ENCODE measurements at regions not wholly inside any gene's neighbourhood (a gene's known extent, or its start where the extent isn't known, plus 50 kb on each side); places are given as distances from the start of the nearest gene placed in this dataset.
"Not testable (repeated sequence)": the region's sequence is repeated elsewhere in the genome, so short reads cannot be mapped to it uniquely, and the experiment has no call there.

DNA sequence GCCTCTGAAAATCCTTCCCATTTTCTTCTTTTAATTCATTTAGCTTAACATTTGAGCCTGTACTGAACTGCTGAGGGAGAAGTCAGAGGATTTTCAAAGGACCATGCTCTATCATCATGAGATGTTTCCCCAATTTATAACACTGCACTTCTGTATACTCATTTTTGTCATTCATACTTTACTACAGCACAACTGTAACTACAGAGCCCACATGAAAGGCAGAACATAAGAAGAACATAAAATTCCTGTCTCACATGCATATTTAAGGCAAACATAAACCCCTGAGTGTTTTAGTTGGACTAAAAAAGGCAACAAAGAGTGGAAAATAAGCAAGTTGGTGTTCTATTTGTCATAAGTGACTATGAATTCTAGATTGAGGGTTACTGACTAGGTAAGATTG is 237.7 kb upstream of the ARPP21 start:
- DNase-seq (ENCODE audit: low spot score), result no peak

DNA sequence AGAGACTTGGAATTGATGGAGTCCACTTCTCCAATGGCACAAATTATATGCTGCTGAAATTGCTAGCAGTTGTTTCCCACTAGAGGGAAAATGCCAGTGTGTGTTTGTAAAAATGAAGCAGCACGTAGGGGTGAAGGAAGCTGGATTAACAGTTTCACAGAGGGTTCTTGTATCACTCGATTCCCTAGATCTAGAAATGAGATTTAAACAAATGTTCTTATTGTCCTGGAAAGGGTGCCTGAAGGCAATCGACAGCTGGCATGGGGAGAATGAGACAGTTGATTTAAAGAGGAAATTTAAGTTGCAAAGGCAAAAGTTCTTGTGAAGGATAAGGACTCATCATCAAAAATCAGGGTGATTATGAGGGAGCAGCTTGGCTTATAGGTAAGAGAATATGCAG is 234.8 kb upstream of the ARPP21 start:
- DNase-seq (ENCODE audit: low spot score), result no peak

DNA sequence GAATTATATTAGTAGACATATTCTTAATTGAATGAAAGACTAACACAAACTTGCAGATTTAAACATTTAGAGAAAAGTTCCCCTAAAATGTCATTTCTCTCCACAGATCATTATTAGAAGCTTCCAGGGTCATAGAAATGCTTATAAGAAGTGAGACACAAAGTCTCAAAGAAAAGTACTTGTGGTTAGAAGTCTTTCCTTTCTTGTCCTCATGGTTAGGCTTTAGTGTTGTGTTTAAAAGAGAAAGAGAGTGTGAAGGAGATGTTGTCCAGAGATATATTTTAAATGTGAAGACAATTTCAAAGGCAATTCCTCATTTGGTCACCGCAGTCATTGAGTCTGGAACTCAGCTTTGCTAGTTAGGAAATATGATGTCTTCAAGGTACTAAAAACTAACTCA is 230.4 kb upstream of the ARPP21 start:
- DNase-seq (ENCODE audit: low spot score), result no peak

DNA sequence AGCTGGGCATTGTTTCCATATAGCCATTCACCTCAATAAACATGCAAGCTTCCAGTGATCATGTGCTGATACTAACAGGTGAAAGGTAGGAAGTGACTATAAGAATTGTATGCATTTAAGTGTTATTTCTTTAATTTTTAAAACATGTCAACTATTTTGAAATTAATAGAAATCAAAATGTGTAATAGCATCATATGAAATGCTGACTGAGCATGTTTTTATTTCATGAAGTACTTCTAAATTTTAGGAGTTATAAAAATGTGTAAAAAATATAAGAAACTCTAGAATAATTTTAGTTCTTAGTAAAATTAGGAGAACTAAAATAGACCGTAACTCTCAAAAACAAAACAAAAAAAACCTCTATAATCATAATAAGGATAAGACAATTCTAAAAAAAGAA is 229.3 kb upstream of the ARPP21 start:
- no peak for DNase-seq (ENCODE audit: low spot score)

DNA sequence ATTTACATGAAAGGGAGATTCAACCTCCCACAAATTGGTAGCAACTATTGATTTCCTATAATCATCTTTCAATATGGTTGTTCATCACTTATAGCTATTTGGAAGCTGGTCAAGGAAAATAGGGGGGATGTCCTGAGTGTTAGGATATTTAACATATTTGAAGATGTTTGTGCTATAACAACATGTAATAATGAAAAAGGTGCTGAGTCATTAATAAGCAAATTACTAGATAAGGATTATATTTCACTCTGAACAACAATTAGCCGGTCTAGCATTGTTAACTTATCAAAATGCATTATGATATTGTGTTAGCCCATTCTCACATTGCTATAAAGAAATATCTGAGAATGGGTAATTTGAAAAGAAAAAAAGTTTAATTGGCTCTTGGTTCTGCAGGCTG is 225.8 kb upstream of the ARPP21 start:
- DNase-seq (ENCODE audit: low spot score), result no peak

DNA sequence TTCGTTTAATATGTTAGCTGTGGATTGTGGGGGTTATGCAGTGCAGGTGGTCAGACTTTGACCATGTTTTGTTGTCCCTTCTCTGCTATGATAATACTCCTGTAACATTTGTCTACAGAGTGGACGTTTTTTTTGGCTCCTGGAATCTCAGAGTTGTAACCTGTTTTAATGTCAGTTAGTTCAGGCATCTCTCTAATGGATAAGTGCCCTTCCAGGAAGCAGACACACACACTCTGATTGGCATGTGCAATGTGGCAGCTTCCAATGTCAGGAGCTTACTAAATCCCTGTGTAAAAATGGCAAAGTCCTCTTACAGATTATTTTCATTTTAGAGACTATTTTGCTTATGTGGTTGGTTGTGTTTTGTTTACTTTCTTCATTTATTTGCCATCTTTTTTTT is 222.2 kb upstream of the ARPP21 start:
- DNase-seq (ENCODE audit: low spot score), result no peak

DNA sequence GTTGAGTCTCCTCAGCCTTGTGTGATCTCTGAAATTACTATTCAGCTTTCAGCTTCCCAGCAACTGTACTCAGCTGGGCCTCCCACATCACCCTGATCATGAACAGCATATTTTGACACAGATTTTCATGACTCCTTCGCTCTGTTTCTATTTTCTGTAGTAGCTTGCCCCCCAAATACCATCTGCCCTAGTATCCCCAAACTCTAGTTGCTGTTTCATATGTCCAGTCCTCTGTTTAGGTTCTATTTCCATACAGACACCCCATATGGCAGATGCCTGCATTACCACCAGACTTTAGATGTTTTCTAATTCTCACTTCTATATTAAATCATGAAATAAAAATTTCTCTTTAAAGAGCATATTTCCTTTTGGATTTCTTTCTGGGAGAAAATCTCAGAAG is 217.2 kb upstream of the ARPP21 start:
- no peak for DNase-seq (ENCODE audit: low spot score)

DNA sequence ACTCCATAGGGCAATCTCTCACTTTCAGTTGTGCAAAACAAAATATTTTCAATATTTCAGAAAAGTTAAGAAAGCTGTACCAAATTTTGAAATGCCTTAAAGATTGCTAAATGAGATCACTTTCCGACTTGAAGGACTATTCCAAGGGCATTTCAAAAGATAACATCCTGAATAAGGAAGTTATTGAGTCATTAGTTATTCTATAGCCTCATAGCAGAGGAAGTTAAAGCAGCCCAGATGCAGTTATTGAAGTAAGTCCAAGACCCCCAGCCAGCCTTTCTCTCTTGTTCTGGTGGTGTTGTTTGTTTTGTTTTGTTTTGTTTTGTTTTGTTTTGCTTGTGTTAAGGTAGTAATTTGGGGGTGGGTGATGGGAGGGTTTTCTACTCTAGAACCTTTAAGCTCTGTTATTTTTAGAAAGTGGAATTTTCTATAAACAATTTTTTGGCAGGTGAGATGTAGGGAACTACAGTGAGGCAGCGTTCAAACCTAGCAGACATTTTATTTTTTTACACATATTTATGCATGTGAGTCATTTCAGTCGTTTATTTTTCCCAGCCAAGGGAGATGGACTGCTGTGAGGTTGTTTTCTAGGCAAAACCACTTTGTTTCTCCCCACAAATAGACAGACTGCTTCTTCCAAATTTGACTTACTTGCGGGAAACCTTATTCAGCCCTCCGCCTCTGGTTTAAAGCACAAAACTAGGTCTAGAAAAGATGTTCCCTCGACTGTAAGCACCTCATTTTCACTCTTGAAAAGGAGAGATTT is 216.3 kb upstream of the ARPP21 start:
- no peak for DNase-seq (ENCODE audit: low spot score)

DNA sequence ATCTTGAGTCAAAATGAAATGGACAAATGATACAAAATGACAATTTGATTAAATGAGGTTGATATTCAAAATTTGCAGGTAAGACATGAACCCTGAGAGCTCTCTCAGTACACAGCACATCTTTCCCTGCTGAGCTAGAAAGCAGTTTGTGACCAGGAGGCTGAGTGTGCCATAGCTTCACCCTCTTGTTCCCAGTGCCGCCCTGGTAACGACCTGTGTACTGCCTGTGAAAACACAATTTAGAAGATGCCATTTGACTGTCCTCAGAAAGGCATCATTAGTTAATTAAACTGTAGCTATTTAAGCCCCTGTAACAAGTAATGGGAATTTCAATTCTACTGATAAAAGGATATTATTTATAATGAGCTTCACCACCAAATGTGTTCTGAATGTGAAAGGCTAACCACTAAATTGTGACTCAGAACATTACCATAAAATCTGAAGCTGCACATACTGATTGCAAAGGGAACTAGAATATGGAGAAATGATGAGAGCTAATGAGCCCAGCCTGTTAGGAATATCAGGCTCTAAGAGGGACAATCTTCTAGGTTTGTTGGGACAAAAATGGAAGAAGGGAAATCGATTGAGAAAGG is 212.9 kb upstream of the ARPP21 start:
- no peak for DNase-seq (ENCODE audit: low spot score)

DNA sequence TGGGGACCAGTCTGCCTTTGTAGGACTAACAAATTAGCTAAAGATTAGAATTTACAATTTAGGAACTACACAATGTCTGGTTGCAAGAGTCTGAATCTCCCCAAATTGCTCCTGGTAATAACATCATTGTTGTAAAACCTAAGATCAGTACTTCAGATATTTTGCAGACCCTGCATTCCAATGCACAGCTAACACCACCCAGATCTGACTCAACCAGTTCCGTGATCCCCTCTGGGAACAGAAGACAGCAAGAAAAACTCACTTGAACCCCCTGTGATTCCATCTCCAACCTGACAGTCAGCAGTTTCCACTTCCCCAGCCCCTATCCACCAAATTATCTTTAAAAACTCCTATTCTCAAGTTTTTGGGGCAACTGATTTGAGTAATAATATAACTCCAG is 201.9 kb upstream of the ARPP21 start:
- DNase-seq (ENCODE audit: low spot score), result no peak

DNA sequence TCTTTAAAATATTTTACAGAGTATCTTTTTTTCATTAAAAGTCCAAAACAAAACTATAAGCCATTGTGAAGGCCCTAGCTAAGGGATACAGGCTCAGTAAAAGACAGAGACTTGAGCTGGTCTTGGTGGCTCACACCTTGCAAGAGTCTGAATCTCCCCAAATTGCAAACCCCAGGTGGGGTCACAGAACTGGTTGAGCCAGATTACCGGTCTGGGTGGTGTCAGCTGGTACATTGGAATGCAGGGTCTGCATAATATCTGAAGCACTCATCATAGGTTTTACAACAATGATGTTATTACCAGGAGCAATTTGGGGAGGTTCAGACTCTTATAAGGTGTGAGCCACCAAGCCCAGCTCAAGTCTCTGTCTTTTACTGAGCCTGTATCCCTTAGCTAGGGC is 201.2 kb upstream of the ARPP21 start:
- no peak for DNase-seq (ENCODE audit: low spot score)

DNA sequence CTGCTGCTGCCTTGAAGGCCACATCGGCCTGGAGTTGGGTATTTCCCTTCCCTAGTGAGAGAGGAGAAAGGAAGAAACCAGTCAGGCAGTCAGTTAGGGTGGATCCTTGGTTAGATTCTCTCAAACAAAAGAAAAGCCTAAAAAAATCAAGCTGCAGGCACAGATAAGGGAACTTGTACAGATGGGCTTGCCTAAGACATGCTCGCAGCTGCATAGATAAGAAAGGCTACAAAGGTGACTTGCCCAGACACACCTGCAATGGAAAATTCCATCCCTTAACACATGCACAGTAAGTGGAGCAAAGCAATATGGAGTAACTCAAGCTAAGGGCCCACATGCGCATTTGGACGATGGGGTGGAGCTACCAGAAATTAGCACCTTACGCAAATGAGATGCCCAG is 199.7 kb upstream of the ARPP21 start:
- DNase-seq (ENCODE audit: low spot score), result no peak

DNA sequence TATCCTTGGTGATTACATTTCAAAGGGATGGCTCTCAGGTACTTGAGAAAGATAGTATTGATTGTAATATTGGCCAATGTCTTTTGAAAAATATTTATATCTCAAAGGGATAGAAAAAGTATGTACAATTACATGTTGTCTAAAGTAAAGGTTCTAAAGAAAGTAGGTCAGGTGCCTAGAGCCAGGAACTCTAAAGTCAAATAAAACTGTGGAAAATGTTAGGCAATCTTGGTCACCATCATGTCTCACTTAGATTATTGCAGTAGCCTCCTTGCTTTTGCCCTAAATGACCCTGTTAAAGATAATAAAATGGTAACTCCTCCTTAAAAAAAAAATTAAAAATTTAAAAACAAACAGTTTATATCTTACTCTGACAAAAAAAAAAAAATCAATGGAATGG is 198.5 kb upstream of the ARPP21 start:
- DNase-seq (ENCODE audit: low spot score), result no peak

DNA sequence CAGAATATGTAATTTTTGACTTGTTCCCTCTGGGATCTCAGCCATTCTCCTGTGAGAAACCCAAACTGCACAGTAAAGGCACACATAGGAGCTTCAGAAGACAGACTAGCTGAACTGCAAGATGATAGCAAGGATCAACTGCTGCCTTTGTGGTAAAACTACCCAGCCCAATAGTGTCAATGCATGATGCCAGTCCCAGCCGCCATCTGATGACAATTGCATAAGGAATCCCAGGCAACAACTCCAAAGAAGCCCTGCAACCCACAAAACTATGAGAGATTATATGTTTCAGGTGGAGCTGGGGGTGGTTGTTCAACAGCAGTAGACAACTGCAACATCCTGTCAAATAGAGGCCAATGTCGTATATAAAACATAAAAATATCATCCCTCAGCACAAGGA is 192.4 kb upstream of the ARPP21 start:
- DNase-seq (ENCODE audit: low spot score), result no peak

DNA sequence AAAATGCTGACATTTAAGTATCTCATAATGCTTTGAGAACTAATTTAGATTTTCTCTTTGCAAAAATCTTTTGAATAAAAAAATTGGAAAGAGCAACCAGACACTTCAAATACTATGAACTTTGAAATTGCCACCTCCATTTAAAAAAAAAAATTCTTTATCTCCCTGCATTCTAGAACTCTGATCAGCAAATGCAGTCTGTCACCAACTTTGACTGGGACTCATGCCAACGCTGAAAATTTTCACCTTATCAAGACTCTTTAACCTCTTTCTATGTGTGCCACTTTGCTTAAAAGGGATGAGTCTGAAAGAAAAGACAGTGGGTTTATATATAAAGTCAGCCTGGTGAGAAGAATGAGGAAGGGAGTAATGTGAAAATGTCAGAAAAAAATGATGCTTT is 191.2 kb upstream of the ARPP21 start:
- DNase-seq (ENCODE audit: low spot score), result no peak

DNA sequence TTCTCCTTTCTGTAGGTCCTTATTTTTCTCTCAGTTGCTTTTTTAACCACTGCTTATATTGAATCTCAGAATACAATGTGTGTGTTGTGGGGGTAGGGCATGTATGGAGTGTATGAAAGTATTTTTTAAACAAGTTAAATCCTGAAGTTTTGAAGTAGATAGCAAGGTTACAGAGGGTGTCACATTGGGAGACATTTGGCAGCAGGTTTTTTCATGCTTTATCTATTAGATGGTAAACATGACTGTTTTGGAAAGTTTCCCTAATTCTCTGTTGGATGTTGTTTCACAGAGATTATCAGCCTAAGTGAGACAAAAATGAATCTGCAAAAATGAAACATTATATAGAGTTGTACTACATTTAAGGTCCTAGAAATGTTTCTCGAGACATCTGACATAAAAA is 190.6 kb upstream of the ARPP21 start:
- no peak for DNase-seq (ENCODE audit: low spot score)

DNA sequence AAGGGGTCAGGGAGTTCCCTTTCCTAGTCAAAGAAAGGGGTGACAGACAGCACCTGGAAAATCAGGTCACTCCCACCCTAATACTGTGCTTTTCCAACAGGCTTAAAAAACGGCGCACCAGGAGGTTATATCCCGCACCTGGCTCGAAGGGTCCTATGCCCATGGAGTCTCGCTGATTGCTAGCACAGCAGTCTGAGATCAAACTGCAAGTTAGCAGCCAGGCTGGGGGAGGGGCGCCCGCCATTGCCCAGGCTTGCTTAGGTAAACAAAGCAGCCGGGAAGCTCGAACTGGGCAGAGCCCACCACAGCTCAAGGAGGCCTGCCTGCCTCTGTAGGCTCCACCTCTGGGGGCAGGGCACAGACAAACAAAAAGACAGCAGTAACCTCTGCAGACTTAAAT is 184.5 kb upstream of the ARPP21 start:
- not testable (repeated sequence) for DNase-seq (ENCODE audit: low spot score)

DNA sequence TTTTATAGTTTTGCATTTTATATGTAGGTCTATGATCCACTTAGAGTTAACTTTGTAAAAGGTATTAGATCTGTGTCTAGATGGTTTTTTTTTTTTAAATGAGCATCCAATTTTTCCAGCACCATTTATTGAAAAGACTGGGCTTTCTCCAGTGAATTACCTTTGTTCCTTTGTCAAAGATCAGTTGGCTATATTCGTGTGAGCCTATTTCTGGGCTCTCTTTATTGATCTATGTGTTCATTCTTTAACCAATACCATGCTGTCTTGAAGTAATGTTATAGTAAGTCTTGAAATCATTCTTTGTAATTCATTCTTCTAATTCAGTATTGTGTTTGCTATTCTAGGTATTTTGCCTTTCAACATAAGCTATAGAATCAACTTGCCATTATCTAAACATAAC is 165.4 kb upstream of the ARPP21 start:
- DNase-seq (ENCODE audit: low spot score), result no peak

DNA sequence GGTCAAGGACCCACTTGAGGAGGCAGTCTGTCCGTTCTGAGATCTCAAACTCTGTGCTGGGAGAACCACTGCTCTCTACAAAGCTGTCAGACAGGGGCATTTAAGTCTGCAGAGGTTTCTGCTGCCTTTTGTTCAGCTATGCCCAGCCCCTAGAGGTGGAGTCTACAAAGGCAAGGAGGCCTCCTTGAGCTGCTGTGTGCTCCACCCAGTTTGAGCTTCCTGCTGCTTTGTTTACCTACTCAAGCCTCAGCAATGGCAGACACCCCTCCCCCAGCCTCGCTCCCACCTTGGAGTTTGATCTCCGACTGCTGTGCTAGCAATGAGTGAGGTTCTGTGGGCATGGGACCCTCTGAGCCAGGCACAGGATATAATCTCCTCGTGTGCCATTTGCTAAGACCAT is 156.8 kb upstream of the ARPP21 start:
- DNase-seq (ENCODE audit: low spot score), result not testable (repeated sequence)

DNA sequence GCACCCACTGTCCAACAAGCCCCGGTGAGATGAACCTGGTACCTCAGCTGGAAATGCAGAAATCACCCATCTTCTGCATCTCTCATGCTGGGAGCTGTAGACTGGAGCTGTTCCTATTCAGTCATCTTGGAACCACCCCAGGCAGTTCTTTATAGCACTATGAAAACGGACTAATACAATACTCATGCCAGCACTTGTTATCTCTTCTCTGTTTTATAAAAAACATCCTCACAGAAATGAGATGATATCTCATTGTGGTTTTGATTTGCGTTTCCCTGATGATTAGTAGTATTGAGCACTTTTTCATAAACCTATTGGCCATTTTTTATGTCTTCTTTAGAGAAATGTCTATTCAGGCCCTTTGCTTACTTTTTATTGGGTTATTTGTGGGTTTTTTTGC is 156.2 kb upstream of the ARPP21 start:
- DNase-seq (ENCODE audit: low spot score), result no peak

DNA sequence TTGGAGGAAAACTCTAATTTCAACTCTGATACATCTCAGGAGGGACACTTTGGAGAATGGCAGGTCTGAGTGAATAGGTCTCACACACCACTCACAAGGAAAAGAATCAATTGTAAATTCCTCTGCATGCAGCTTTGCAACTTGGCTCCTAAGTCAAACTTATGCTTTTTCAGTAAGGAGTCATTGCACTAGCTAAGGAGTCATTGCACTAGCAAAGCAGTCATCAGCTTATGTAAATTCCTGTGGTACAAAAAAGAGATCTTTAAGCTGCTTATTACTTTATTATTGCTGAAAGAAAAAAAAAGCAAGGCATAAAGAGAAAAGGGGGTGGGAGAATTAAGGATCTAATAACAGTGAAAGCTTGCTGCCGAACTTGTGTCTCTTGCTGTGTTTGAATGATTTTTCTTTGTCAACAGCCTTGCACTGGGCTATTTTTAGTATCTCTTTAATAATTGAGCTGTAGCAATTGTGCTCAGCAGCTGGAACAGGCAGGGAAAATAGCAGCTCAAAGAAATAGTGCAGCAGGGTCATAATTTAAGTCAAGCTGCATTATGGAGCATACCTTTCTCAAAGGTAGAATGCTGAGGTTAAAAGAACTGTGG is 154.3 kb upstream of the ARPP21 start:
- DNase-seq (ENCODE audit: low spot score), result no peak

DNA sequence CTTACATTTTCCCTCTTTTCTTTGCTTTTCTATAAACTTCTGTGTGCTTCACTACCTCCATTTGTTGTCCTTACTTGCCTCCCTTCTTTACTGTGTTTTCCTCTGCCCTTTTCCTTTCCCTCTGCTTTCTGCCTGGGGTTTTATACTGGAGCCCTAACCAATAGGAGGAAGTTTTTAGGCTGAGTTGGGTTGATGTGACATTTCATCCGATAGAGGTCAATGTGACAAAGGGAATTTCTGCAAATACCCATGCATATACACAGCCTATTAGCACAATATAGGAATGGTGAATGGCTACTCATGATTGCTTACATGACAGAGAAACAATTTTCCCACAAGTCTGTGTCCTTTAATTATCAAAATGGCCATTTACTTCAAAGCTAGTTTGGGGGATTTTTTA is 153.0 kb upstream of the ARPP21 start:
- DNase-seq (ENCODE audit: low spot score), result no peak

DNA sequence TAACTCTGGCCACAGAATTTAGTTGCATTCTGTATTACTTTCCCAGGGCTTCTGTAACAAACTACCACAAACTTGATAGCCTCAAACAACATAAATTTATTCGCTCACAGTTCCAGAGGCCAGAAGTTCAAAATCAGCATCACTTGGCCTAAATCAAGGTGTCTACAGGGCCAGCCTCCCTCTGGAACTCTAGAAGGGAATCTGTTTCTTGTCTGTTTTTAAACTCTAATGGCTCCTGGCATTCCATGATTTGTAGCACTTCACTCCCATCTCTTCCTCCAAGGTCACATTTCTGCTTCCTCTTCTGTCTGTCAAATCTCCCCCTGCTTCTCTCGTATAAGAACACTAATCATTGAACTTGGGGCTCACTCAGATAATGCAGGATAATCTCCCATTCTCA is 151.9 kb upstream of the ARPP21 start:
- no peak for DNase-seq (ENCODE audit: low spot score)

DNA sequence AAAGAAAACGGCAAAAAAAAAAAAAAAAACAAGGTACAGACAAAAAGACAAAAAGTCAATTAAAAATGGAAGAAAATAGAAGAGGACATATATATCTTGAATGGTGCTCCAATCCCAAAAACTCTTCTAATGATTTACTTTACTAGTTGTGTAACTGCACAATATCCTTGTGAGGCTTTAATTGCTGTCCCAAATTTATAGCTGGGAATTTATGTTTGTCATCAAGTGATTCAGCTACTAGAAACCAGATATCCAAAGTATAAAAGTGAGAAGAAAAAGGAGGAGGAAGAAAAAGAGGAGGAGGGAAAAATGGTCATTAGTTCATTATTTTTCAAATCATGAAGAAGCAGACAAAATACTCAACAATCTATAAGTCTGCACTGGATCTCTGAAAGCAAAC is 150.8 kb upstream of the ARPP21 start:
- DNase-seq (ENCODE audit: low spot score), result no peak
